ENCODE measurements at regions not wholly inside any gene's neighbourhood (a gene's known extent, or its start where the extent isn't known, plus 50 kb on each side); places are given as distances from the start of the nearest gene placed in this dataset.
"Not testable (repeated sequence)": the region's sequence is repeated elsewhere in the genome, so short reads cannot be mapped to it uniquely, and the experiment has no call there.

GRCh38 chr5:12945477-12945876 is 999.0 kb downstream of the DNAH5 start:
- not testable (repeated sequence) for TF ChIP-seq YY1 (IDR thresholded peaks at IDR 0.05; ENCODE audit: insufficient read depth, insufficient read length); ZNF274 (IDR thresholded peaks at IDR 0.05; ENCODE audit: low read depth, low read length)

Data from NT2/D1 (cell line).